ENCODE measurements at regions not wholly inside any gene's neighbourhood (a gene's known extent, or its start where the extent isn't known, plus 50 kb on each side); places are given as distances from the start of the nearest gene placed in this dataset.

GRCh38 chr6:74879976-74880375, 325.9 kb downstream of the COL12A1 start:
- Histone ChIP-seq H3K4me1 (no peaks in the 10 kb centered on the region), H3K9me3 (no peaks in the 10 kb centered on the region), H3K27me3 (ENCODE audit: low read depth) (no peaks in the 10 kb centered on the region), H3K4me3 (no peak overlapping the region), H3K36me3 (no peaks in the 10 kb centered on the region), H3K27ac (no peak overlapping the region)
- no peak for DNase-seq
- no peak for ATAC-seq
- intact Hi-C loops (cut with DNase I): no loop called here
- no peak for TF ChIP-seq CTCF (IDR thresholded peaks at IDR 0.05)

GRCh38 chr6:74879234-74879633, 326.6 kb downstream of the COL12A1 start:
- no peak for DNase-seq
- Histone ChIP-seq H3K27me3 (ENCODE audit: low read depth) (no peaks in the 10 kb centered on the region), H3K9me3 (no peaks in the 10 kb centered on the region), H3K27ac (no peak overlapping the region), H3K4me1 (no peaks in the 10 kb centered on the region), H3K36me3 (no peaks in the 10 kb centered on the region), H3K4me3 (no peak overlapping the region)
- no peak for TF ChIP-seq CTCF (IDR thresholded peaks at IDR 0.05)
- intact Hi-C loops (cut with DNase I): no loop called here
- no peak for ATAC-seq

GRCh38 chr6:74875193-74875592, 330.7 kb downstream of the COL12A1 start:
- Histone ChIP-seq H3K27ac (no peak overlapping the region), H3K36me3 (no peaks in the 10 kb centered on the region), H3K4me1 (no peaks in the 10 kb centered on the region), H3K9me3 (no peaks in the 10 kb centered on the region), H3K4me3 (no peak overlapping the region), H3K27me3 (ENCODE audit: low read depth) (no peaks in the 10 kb centered on the region)
- ATAC-seq (no peak), DNase-seq (no peak)
- intact Hi-C loops (cut with DNase I): no loop called here
- no peak for TF ChIP-seq CTCF (IDR thresholded peaks at IDR 0.05)

GRCh38 chr6:74872754-74873476, 332.9 kb downstream of the COL12A1 start:
- Histone ChIP-seq H3K4me1 (no peaks in the 10 kb centered on the region), H3K4me3 (no peak overlapping the region), H3K27ac (no peak overlapping the region), H3K36me3 (no peaks in the 10 kb centered on the region), H3K27me3 (ENCODE audit: low read depth) (no peaks in the 10 kb centered on the region), H3K9me3 (no peaks in the 10 kb centered on the region)
- no peak for TF ChIP-seq CTCF (IDR thresholded peaks at IDR 0.05)
- ATAC-seq: no peak
- DNase-seq: no peak
- intact Hi-C loops (cut with DNase I): no loop called here

- TF ChIP-seq CTCF (IDR thresholded peaks at IDR 0.05): no peak
- H3K4me1 ChIP-seq: no peaks in the 10 kb centered on the region
- no peak overlapping the region for H3K4me3 ChIP-seq
- ATAC-seq (no peak), DNase-seq (no peak)
- H3K27ac ChIP-seq: no peak overlapping the region
- intact Hi-C loops (cut with DNase I): no loop called here
- H3K27me3 ChIP-seq (ENCODE audit: low read depth): no peaks in the 10 kb centered on the region
- H3K9me3 ChIP-seq: no peaks in the 10 kb centered on the region
- no peaks in the 10 kb centered on the region for H3K36me3 ChIP-seq
Measured at GRCh38 chr6:74871757-74872156, 334.1 kb downstream of the COL12A1 start.
